PC-3 (cell line): ENCODE measurements at regions not wholly inside any gene's neighbourhood (a gene's known extent, or its start where the extent isn't known, plus 50 kb on each side); places are given as distances from the start of the nearest gene placed in this dataset.

Experiments
- ATAC-seq: fragments of 200-7000 bp; cut with Tn5 transposase; 2 replicates; pipeline ENCODE4 v1.9.1; 2020; ENCODE audit warnings: mild to moderate bottlenecking, moderate library complexity
- BruUV-seq: library from RNA; stranded (reverse); fragments of 400-500 nt; replicated peaks from 2 replicates; lab custom pipeline; 2021; lab: Mats Ljungman, UMichigan
- CTCF ChIA-PET: fragments of 300-600 bp; sonication (Branson Sonifier 250); formaldehyde crosslinking; loops from one replicate; lab custom pipeline; 2022; ENCODE audit warnings: antibody characterized with exemption; lab: Charles Lee
- POLR2A ChIA-PET: fragments of 300-600 bp; sonication (Branson Sonifier 250); formaldehyde crosslinking; loops from one replicate; lab custom pipeline; 2022; ENCODE audit warnings: antibody characterized with exemption; ENCODE audit not compliant: unreplicated experiment; lab: Charles Lee
- DNase-seq: peaks from one replicate; pipeline ENCODE4 v3.0.0-alpha.2; 2015
- H2AFZ ChIP-seq: fragments of 300-600 bp; sonication (generic); 2 replicates; pipeline ENCODE4 v1.6.0; 2016; ENCODE audit warnings: antibody characterized with exemption, low read length
- H3F3A ChIP-seq: fragments of 300-600 bp; sonication (generic); one replicate; pipeline ENCODE4 v1.6.0; 2017; ENCODE audit warnings: antibody characterized with exemption, low read length, control low read depth, mild to moderate bottlenecking; ENCODE audit not compliant: unreplicated experiment
- H3K27ac ChIP-seq: fragments of 300-600 bp; sonication (generic); 2 replicates; pipeline ENCODE4 v1.5.1; 2016; ENCODE audit warnings: mild to moderate bottlenecking, low read length
- H3K27me3 ChIP-seq: fragments of 300-600 bp; sonication (generic); 2 replicates; pipeline ENCODE4 v1.6.1; 2016; ENCODE audit warnings: low read length, mixed read lengths
- H3K36me3 ChIP-seq: fragments of 300-600 bp; sonication (generic); 2 replicates; pipeline ENCODE4 v1.6.1; 2016; ENCODE audit warnings: low read depth, mixed run types, low read length, mixed read lengths
- H3K4me1 ChIP-seq: fragments of 300-600 bp; sonication (generic); 2 replicates; pipeline ENCODE4 v1.5.1; 2016; ENCODE audit warnings: low read length; ENCODE audit not compliant: insufficient read depth
- H3K4me2 ChIP-seq: fragments of 300-600 bp; sonication (generic); 2 replicates; pipeline ENCODE4 v1.6.0; 2016; ENCODE audit warnings: low read length
- H3K4me3 ChIP-seq: fragments of 300-600 bp; sonication (generic); 2 replicates; pipeline ENCODE4 v1.5.1; 2016; ENCODE audit warnings: mild to moderate bottlenecking, low read length, mixed read lengths
- H3K79me2 ChIP-seq: fragments of 300-600 bp; sonication (generic); 2 replicates; pipeline ENCODE4 v1.6.1; 2017; ENCODE audit warnings: low read length, mixed read lengths
- H3K9ac ChIP-seq: fragments of 300-600 bp; sonication (generic); 2 replicates; pipeline ENCODE4 v1.6.0; 2016; ENCODE audit warnings: mild to moderate bottlenecking, low read length
- H3K9me2 ChIP-seq: fragments of 300-600 bp; sonication (generic); replicated peaks from 2 replicates; pipeline ENCODE4 v1.6.1; 2016; ENCODE audit warnings: mixed run types, low read length, mixed read lengths
- H3K9me3 ChIP-seq: fragments of 300-600 bp; sonication (generic); 2 replicates; pipeline ENCODE4 v1.6.1; 2016; ENCODE audit warnings: low read length, mixed read lengths
- H4K20me1 ChIP-seq: fragments of 300-600 bp; sonication (generic); 2 replicates; pipeline ENCODE4 v1.6.1; 2016; ENCODE audit warnings: low read length, mixed read lengths
- CTCF ChIP-seq: fragments of 300-600 bp; sonication (generic); conservative IDR thresholded peaks from 2 replicates; pipeline ENCODE4 v1.5.1; 2017; ENCODE audit warnings: antibody characterized with exemption, low read depth, mild to moderate bottlenecking, low read length
- EZH2 ChIP-seq: fragments of 300-600 bp; sonication (generic); IDR thresholded peaks from one replicate; pipeline ENCODE4 v1.6.1; 2017; ENCODE audit warnings: antibody characterized with exemption, mild to moderate bottlenecking, low read length; ENCODE audit not compliant: unreplicated experiment
- EZH2phosphoT487 ChIP-seq: fragments of 300-600 bp; sonication (generic); IDR thresholded peaks from 2 replicates; pipeline ENCODE4 v1.6.1; 2018; ENCODE audit warnings: mild to moderate bottlenecking, antibody characterized with exemption, low read length, borderline replicate concordance
- intact Hi-C: fragments of 100-400 bp; cut with micrococcal nuclease; formaldehyde crosslinking; loops from 2 replicates; pipeline ENCODE4 v1.9.0; 2023

GRCh38 chr2:136209561-136210454 lies 91.9 kb upstream of the CXCR4 start:
- Histone ChIP-seq H3K9me2 (no peaks in the 10 kb centered on the region), H3K79me2 (no peaks in the 10 kb centered on the region), H3K4me2 (no peak overlapping the region), H3F3A (no peaks in the 10 kb centered on the region), H3K4me3 (no peak overlapping the region), H3K27me3 (peaks cover 85% of the 10 kb centered on the region), H3K9ac (no peak overlapping the region), H4K20me1 (no peaks in the 10 kb centered on the region), H3K9me3 (no peaks in the 10 kb centered on the region), H3K27ac (no peak overlapping the region), H3K4me1 (no peaks in the 10 kb centered on the region), H2AFZ (no peak overlapping the region), H3K36me3 (no peaks in the 10 kb centered on the region)
- CTCF ChIA-PET, result no interaction called here
- TF ChIP-seq EZH2phosphoT487 (no peak), CTCF (no peak), EZH2 (no peak)
- ATAC-seq, result no peak
- no peak for DNase-seq
- no TSS peak for BruUV-seq
- POLR2A ChIA-PET, result no interaction called here
- intact Hi-C loops, result no loop called here

- TF ChIP-seq EZH2phosphoT487, result no peak
- TF ChIP-seq EZH2, result no peak
- no peak for TF ChIP-seq CTCF
- POLR2A ChIA-PET, result no interaction called here
These were observed 90.9 kb upstream of the CXCR4 start for GRCh38 chr2:136208682-136209420.

More at GRCh38 chr2:136208682-136209420, 90.9 kb upstream of the CXCR4 start:
- DNase-seq (no peak), ATAC-seq (no peak)
- Histone ChIP-seq H3K9me3 (no peaks in the 10 kb centered on the region), H3K4me3 (no peak overlapping the region), H3K9me2 (no peaks in the 10 kb centered on the region), H3K27ac (no peak overlapping the region), H3K9ac (no peak overlapping the region), H3K79me2 (no peaks in the 10 kb centered on the region), H3K36me3 (no peaks in the 10 kb centered on the region), H2AFZ (no peak overlapping the region), H3K4me2 (no peak overlapping the region), H4K20me1 (no peaks in the 10 kb centered on the region), H3F3A (no peaks in the 10 kb centered on the region), H3K4me1 (no peaks in the 10 kb centered on the region), H3K27me3 (peaks cover 81% of the 10 kb centered on the region)
- BruUV-seq, result no TSS peak
- CTCF ChIA-PET, result no interaction called here
- intact Hi-C loops, result no loop called here
